SH-SY5Y (cell line): ENCODE measurements at regions not wholly inside any gene's neighbourhood (a gene's known extent, or its start where the extent isn't known, plus 50 kb on each side); places are given as distances from the start of the nearest gene placed in this dataset.

Experiments used
- GATA2 ChIP-seq: IDR thresholded peaks from 2 replicates; pipeline ENCODE4 v1.6.1; 2011; ENCODE audit warnings: mild to moderate bottlenecking, low read depth, low read length
- GATA3 ChIP-seq: IDR thresholded peaks from 2 replicates; pipeline ENCODE4 v1.6.1; 2011; ENCODE audit warnings: low read depth, mild to moderate bottlenecking, low read length, moderate library complexity

GRCh38 chr11:92623055-92623454 lies 346.4 kb upstream of the MTNR1B start:
- TF ChIP-seq GATA2: no peak
- TF ChIP-seq GATA3: no peak

GRCh38 chr11:92625894-92626293 lies 343.6 kb upstream of the MTNR1B start:
- TF ChIP-seq GATA2: no peak
- no peak for TF ChIP-seq GATA3

- TF ChIP-seq GATA2 (no peak), GATA3 (no peak)
These were observed 342.8 kb upstream of the MTNR1B start for GRCh38 chr11:92626624-92627023.

- TF ChIP-seq GATA2 (no peak), GATA3 (no peak)
These were observed 341.7 kb upstream of the MTNR1B start for GRCh38 chr11:92627615-92628256.

- TF ChIP-seq GATA2 (no peak), GATA3 (no peak)
These were observed 340.8 kb upstream of the MTNR1B start for GRCh38 chr11:92628401-92629292.

- TF ChIP-seq GATA2: no peak
- no peak for TF ChIP-seq GATA3
These were observed 337.0 kb upstream of the MTNR1B start for GRCh38 chr11:92632495-92632894.

- TF ChIP-seq GATA3 (no peak), GATA2 (no peak)
These were observed 335.6 kb upstream of the MTNR1B start for GRCh38 chr11:92633820-92634219.

- TF ChIP-seq GATA3: no peak
- no peak for TF ChIP-seq GATA2
These were observed 332.8 kb upstream of the MTNR1B start for GRCh38 chr11:92636543-92637188.

GRCh38 chr11:92638678-92639077 lies 330.8 kb upstream of the MTNR1B start:
- no peak for TF ChIP-seq GATA2
- TF ChIP-seq GATA3: no peak

- TF ChIP-seq GATA3 (no peak), GATA2 (no peak)
These were observed 327.1 kb upstream of the MTNR1B start for GRCh38 chr11:92642177-92642931.

- no peak for TF ChIP-seq GATA3
- TF ChIP-seq GATA2: no peak
These were observed 325.6 kb upstream of the MTNR1B start for GRCh38 chr11:92643827-92644226.

- TF ChIP-seq GATA2 (no peak), GATA3 (no peak)
These were observed 324.6 kb upstream of the MTNR1B start for GRCh38 chr11:92644595-92645445.

- TF ChIP-seq GATA3 (no peak), GATA2 (no peak)
These were observed 318.3 kb upstream of the MTNR1B start for GRCh38 chr11:92651159-92651558.

GRCh38 chr11:92653454-92653853 lies 316.0 kb upstream of the MTNR1B start:
- no peak for TF ChIP-seq GATA3
